H1 (cell line): ENCODE measurements at regions not wholly inside any gene's neighbourhood (a gene's known extent, or its start where the extent isn't known, plus 50 kb on each side); places are given as distances from the start of the nearest gene placed in this dataset.

Source experiments
- CTCF ChIP-seq, 3 experiments: IDR thresholded peaks; 1 replicate in 2 of 3; 2 replicates in 1 of 3; pipeline versions ENCODE4 v1.5.1 to v1.6.1; 2011; ENCODE audit warnings: low read length in 3 of 3, mild to moderate bottlenecking in 3 of 3, inconsistent platforms in 2 of 3, low read depth in 1 of 3, moderate library complexity in 1 of 3; ENCODE audit not compliant: insufficient read depth in 1 of 3; ENCODE audit errors: control extremely low read depth in 1 of 3
- POLR2A ChIP-seq, 2 experiments: IDR thresholded peaks; 1 replicate in 1 of 2; 2 replicates in 1 of 2; pipeline ENCODE4 v1.6.1; 2011; ENCODE audit warnings: low read depth in 2 of 2, low read length in 2 of 2, mild to moderate bottlenecking in 2 of 2; ENCODE audit errors: control extremely low read depth in 1 of 2
- RNF2 ChIP-seq: fragments of 200-900, 300-1000 bp; sonication (generic); IDR thresholded peaks from 2 replicates; pipeline ENCODE4 v1.7.1; 2016; ENCODE audit warnings: borderline replicate concordance, low read depth, mild to moderate bottlenecking, antibody characterized with exemption, low read length; ENCODE audit not compliant: poor library complexity, severe bottlenecking; ENCODE audit errors: missing control alignments
- SUZ12 ChIP-seq: fragments of 200-600 bp; sonication (generic); IDR thresholded peaks from 2 replicates; pipeline ENCODE4 v1.6.1; 2012; ENCODE audit warnings: mild to moderate bottlenecking, inconsistent platforms, low read length, moderate library complexity, mixed read lengths
- TEAD4 ChIP-seq: IDR thresholded peaks from 2 replicates; pipeline ENCODE4 v1.6.1; 2012; ENCODE audit warnings: low read depth, low read length, inconsistent platforms, mixed read lengths

GRCh38 chr14:101039755-101040138, 136.2 kb upstream of the RTL1 start (continued):
- TF ChIP-seq RNF2 = no peak
- no peak for TF ChIP-seq TEAD4
- no peak for TF ChIP-seq CTCF (IDR thresholded peaks at IDR 0.05; ENCODE audit: control extremely low read depth in 1 of 3, insufficient read depth in 1 of 3, low read depth in 1 of 3, low read length in 3 of 3)
- no peak for TF ChIP-seq POLR2A (IDR thresholded peaks at IDR 0.05; ENCODE audit: control extremely low read depth in 1 of 2, low read depth in 2 of 2, low read length in 2 of 2)
- no peak for TF ChIP-seq SUZ12
